SU-DHL-6 (cell line): ENCODE measurements at regions not wholly inside any gene's neighbourhood (a gene's known extent, or its start where the extent isn't known, plus 50 kb on each side); places are given as distances from the start of the nearest gene placed in this dataset.

Experiments used
- CTCF ChIP-seq: fragments of 200-600 bp; sonication (generic); IDR thresholded peaks from one replicate; pipeline ENCODE4 v1.5.1; 2017; ENCODE audit warnings: antibody characterized with exemption, mild to moderate bottlenecking, low read length, moderate library complexity; ENCODE audit not compliant: insufficient read depth, poor library complexity, severe bottlenecking
- EZH2phosphoT487 ChIP-seq: fragments of 200-600 bp; sonication (generic), shearing (Covaris generic); conservative IDR thresholded peaks from 2 replicates; pipeline ENCODE4 v1.6.1; 2018; ENCODE audit warnings: mild to moderate bottlenecking, antibody characterized with exemption, low read length, moderate library complexity, mixed read lengths

DNA sequence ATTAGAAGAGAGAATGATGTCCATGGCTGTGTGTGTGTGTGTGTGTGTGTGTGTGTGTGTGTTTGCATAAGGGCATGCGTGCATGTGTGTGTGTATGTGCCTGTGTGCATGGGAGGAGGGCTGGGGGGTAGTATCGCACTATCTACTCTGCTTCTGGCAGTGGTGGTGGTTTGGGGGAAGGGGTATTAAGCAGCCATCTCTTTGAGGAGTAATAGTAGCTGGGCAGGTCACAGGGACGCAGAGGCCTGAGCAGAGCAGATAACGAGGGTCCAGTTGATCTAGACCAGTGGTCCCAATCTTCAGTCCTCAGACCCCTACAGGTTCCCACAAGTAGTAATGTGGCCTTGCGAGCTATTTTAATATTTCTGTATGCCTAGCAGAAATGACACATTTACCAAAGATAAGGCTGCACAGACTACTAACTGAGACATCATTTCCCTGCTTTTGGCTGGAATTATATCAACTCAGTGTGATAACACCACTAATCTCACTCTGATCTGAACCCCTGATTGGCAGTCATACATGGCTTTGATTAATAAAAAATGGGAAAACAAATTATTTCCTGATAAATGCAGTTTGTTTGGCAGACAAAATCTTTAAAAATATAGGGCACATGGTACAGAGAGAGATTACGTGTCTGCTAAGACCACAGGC, 354.3 kb downstream of the BUD13 start:
- TF ChIP-seq CTCF (no peak), EZH2phosphoT487 (no peak)
